Liver (tissue), 3 donors: ENCODE measurements at regions not wholly inside any gene's neighbourhood (a gene's known extent, or its start where the extent isn't known, plus 50 kb on each side); places are given as distances from the start of the nearest gene placed in this dataset.

Experiments
- ATF3 ChIP-seq: IDR thresholded peaks from 2 replicates; pipeline ENCODE4 v1.6.1; 2016; ENCODE audit warnings: antibody characterized with exemption
- CTCF ChIP-seq: fragments of 150-350 bp; IDR thresholded peaks from 2 replicates; pipeline ENCODE4 v1.5.1; 2017; ENCODE audit warnings: improper control_type of control experiment, low read depth, low read length; ENCODE audit not compliant: missing input control
- FOXA1 ChIP-seq: IDR thresholded peaks from 2 replicates; pipeline ENCODE4 v1.6.1; 2016; ENCODE audit warnings: antibody characterized with exemption
- HNF4A ChIP-seq, 2 donors: conservative IDR thresholded peaks; 2 replicates each; pipeline ENCODE4 v1.6.1; 2016; ENCODE audit warnings: antibody characterized with exemption in 2 of 2, mild to moderate bottlenecking in 2 of 2
- HNF4G ChIP-seq: IDR thresholded peaks from 2 replicates; pipeline ENCODE4 v1.6.1; 2016; ENCODE audit warnings: antibody characterized with exemption
- JUND ChIP-seq, 2 donors: IDR thresholded peaks; 2 replicates each; pipeline ENCODE4 v1.6.1; 2016; ENCODE audit warnings: antibody characterized with exemption in 2 of 2
- NR2F2 ChIP-seq: IDR thresholded peaks from 2 replicates; pipeline ENCODE4 v1.6.1; 2016; ENCODE audit warnings: antibody characterized with exemption
- RAD21 ChIP-seq, 2 donors: IDR thresholded peaks; 2 replicates each; pipeline ENCODE4 v1.6.1; 2016; ENCODE audit warnings: antibody characterized with exemption in 2 of 2, mild to moderate bottlenecking in 2 of 2
- SP1 ChIP-seq: IDR thresholded peaks from 2 replicates; pipeline ENCODE4 v1.6.1; 2018; ENCODE audit warnings: antibody characterized with exemption, mild to moderate bottlenecking
- TAF1 ChIP-seq: conservative IDR thresholded peaks from 2 replicates; pipeline ENCODE4 v1.6.1; 2016; ENCODE audit warnings: antibody characterized with exemption, mild to moderate bottlenecking
- YY1 ChIP-seq: IDR thresholded peaks from 2 replicates; pipeline ENCODE4 v1.6.1; 2016; ENCODE audit warnings: antibody characterized with exemption, mild to moderate bottlenecking
- TF ChIP-seq, protein P1 (sequence below): IDR thresholded peaks from 2 replicates; pipeline ENCODE4 v1.6.1; 2016; ENCODE audit warnings: antibody characterized with exemption
- TF ChIP-seq, protein P2 (sequence below): IDR thresholded peaks from 2 replicates; pipeline ENCODE4 v1.6.1; 2016; ENCODE audit warnings: antibody characterized with exemption
- TF ChIP-seq, protein P3 (sequence below): IDR thresholded peaks from 2 replicates; pipeline ENCODE4 v1.6.1; 2016; ENCODE audit warnings: antibody characterized with exemption, mild to moderate bottlenecking
- donor health status: healthy.
- donor health status: healthy.

DNA sequence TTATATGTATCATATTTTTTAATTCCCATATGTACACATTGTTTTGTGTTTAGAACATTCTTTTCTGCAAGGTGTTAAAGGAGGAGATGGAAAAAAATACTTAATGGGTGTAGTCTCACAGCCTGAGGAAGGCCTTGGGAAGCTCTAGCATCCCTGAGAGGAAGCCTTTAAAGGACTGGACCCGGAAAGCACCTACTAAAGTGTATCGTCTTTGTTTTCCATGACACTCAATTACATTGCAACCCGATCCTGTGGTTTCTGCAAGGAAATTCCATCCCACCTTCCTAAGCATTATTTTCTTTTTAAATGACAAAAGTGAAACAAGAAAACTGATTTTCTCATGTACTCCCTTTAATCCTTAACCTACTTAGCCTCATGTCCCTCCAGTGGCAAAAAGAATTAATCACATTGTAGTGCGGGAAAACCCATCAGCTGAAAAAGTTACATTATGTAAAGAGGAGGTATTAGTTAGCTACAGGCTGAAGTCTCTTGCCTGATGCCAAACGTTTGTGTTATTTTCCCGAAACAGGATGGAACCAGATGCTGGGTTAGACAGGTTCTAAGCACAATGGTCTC, 147.8 kb upstream of the CPSF6 start:
- TF ChIP-seq CTCF (no peak), YY1 (no peak), NR2F2 (no peak), HNF4A (conservative IDR thresholded peaks at IDR 0.05) (no peak), TAF1 (no peak), ATF3 (no peak), JUND (IDR thresholded peaks at IDR 0.05) (no peak), SP1 (no peak), FOXA1 (no peak), RAD21 (IDR thresholded peaks at IDR 0.05) (no peak), HNF4G (no peak)
- TF ChIP-seq, protein P1, sequence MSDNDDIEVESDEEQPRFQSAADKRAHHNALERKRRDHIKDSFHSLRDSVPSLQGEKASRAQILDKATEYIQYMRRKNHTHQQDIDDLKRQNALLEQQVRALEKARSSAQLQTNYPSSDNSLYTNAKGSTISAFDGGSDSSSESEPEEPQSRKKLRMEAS = no peak
- TF ChIP-seq, protein P2, sequence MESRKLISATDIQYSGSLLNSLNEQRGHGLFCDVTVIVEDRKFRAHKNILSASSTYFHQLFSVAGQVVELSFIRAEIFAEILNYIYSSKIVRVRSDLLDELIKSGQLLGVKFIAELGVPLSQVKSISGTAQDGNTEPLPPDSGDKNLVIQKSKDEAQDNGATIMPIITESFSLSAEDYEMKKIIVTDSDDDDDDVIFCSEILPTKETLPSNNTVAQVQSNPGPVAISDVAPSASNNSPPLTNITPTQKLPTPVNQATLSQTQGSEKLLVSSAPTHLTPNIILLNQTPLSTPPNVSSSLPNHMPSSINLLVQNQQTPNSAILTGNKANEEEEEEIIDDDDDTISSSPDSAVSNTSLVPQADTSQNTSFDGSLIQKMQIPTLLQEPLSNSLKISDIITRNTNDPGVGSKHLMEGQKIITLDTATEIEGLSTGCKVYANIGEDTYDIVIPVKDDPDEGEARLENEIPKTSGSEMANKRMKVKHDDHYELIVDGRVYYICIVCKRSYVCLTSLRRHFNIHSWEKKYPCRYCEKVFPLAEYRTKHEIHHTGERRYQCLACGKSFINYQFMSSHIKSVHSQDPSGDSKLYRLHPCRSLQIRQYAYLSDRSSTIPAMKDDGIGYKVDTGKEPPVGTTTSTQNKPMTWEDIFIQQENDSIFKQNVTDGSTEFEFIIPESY = no peak
- TF ChIP-seq, protein P3, sequence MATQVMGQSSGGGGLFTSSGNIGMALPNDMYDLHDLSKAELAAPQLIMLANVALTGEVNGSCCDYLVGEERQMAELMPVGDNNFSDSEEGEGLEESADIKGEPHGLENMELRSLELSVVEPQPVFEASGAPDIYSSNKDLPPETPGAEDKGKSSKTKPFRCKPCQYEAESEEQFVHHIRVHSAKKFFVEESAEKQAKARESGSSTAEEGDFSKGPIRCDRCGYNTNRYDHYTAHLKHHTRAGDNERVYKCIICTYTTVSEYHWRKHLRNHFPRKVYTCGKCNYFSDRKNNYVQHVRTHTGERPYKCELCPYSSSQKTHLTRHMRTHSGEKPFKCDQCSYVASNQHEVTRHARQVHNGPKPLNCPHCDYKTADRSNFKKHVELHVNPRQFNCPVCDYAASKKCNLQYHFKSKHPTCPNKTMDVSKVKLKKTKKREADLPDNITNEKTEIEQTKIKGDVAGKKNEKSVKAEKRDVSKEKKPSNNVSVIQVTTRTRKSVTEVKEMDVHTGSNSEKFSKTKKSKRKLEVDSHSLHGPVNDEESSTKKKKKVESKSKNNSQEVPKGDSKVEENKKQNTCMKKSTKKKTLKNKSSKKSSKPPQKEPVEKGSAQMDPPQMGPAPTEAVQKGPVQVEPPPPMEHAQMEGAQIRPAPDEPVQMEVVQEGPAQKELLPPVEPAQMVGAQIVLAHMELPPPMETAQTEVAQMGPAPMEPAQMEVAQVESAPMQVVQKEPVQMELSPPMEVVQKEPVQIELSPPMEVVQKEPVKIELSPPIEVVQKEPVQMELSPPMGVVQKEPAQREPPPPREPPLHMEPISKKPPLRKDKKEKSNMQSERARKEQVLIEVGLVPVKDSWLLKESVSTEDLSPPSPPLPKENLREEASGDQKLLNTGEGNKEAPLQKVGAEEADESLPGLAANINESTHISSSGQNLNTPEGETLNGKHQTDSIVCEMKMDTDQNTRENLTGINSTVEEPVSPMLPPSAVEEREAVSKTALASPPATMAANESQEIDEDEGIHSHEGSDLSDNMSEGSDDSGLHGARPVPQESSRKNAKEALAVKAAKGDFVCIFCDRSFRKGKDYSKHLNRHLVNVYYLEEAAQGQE = no peak
